Adrenal gland (tissue), 5 donors: ENCODE measurements at regions not wholly inside any gene's neighbourhood (a gene's known extent, or its start where the extent isn't known, plus 50 kb on each side); places are given as distances from the start of the nearest gene placed in this dataset.

ENCODE experiments used
- POLR2A ChIP-seq, 2 donors: fragments of 450-650 bp; IDR thresholded peaks; one replicate each; pipeline ENCODE4 v1.6.1; 2017; ENCODE audit warnings: antibody characterized with exemption in 2 of 2, mild to moderate bottlenecking in 2 of 2, moderate library complexity in 1 of 2
- TF ChIP-seq, protein P1 (sequence below), 6 experiments: fragments of 450-650 bp in 4 of 6; fragments of 200-600 bp in 2 of 6; sonication (generic) in 1 of 6; IDR thresholded peaks; 1 replicate in 5 of 6; 2 replicates in 1 of 6; pipeline versions ENCODE4 v1.5.1 to v1.8.0; 2016 to 2021; ENCODE audit warnings: antibody characterized with exemption in 6 of 6, mild to moderate bottlenecking in 2 of 6, moderate library complexity in 1 of 6
- donor health status: DM: no; HTN: no; CAD: no.

- TF ChIP-seq, protein P1, sequence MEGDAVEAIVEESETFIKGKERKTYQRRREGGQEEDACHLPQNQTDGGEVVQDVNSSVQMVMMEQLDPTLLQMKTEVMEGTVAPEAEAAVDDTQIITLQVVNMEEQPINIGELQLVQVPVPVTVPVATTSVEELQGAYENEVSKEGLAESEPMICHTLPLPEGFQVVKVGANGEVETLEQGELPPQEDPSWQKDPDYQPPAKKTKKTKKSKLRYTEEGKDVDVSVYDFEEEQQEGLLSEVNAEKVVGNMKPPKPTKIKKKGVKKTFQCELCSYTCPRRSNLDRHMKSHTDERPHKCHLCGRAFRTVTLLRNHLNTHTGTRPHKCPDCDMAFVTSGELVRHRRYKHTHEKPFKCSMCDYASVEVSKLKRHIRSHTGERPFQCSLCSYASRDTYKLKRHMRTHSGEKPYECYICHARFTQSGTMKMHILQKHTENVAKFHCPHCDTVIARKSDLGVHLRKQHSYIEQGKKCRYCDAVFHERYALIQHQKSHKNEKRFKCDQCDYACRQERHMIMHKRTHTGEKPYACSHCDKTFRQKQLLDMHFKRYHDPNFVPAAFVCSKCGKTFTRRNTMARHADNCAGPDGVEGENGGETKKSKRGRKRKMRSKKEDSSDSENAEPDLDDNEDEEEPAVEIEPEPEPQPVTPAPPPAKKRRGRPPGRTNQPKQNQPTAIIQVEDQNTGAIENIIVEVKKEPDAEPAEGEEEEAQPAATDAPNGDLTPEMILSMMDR (IDR thresholded peaks at IDR 0.05), result no peak
- no peak for TF ChIP-seq POLR2A (IDR thresholded peaks at IDR 0.05)
Observed at GRCh38 chr3:132854856-132855535, 132.8 kb upstream of the NPHP3 start.
